ENCODE measurements at regions not wholly inside any gene's neighbourhood (a gene's known extent, or its start where the extent isn't known, plus 50 kb on each side); places are given as distances from the start of the nearest gene placed in this dataset.
"Not testable (repeated sequence)": the region's sequence is repeated elsewhere in the genome, so short reads cannot be mapped to it uniquely, and the experiment has no call there.

DNA sequence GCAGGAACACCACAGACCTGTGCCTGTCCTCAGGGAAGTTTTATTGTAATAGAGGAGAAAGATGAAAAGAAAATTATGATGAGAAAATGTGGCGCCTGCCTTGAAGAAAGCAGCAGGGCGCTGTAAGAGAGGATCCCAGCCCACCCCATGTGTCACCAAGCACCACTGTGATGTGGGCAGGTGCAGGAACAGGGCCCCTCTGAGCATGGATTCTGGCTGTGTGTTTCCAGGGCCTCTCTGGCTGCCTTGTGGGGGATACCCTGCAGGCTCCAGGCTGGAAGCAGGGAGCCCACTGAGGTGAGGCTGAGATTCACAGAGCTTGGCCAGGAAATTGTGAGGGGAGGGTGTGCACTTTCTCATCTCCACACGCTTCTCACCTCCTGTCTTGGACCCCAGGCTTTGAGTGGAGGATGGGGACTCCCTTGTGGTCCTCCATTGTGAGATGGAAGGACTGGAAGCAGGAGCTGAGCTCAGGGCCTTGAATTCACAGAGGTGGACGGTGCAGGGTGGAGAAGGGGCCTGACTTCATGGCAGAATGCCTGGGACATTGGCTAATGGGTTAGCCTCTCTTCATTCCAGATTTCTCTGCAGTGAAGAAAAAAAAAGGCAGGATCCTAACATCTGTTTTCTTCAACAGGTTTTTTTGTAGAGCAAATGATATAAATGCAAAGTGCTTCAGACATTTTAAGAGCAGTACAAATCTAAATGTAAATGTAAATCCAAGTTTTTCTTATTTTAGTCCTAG, 246.6 kb upstream of the B3GAT1 start:
- Histone ChIP-seq H3K27me3 (ENCODE audit: control insufficient read depth in 1 of 2, insufficient read depth in 2 of 2, low read length in 1 of 2) (no peaks in the 10 kb centered on the region), H3K4me3 (ENCODE audit: low read length in 2 of 2) (no peak overlapping the region), H3K4me1 (ENCODE audit: control insufficient read depth in 1 of 2, insufficient read depth in 2 of 2, low read length in 2 of 2) (no peaks in the 10 kb centered on the region), H3K36me3 (ENCODE audit: control insufficient read depth in 1 of 2, insufficient read depth in 2 of 2, low read length in 1 of 2) (no peaks in the 10 kb centered on the region), H3K9me3 (ENCODE audit: control insufficient read depth, low read length) (no peaks in the 10 kb centered on the region), H3K27ac (ENCODE audit: low read depth in 1 of 2, low read length in 2 of 2) (no peak overlapping the region)
- ATAC-seq (ENCODE audit: low FRiP score) (no peak), DNase-seq (no peak)
- 82 to 87% methylated on average over 4 of the region's 4 CpGs for WGBS, 2 donors
- intact Hi-C loops (cut with DNase I): no loop called here

DNA sequence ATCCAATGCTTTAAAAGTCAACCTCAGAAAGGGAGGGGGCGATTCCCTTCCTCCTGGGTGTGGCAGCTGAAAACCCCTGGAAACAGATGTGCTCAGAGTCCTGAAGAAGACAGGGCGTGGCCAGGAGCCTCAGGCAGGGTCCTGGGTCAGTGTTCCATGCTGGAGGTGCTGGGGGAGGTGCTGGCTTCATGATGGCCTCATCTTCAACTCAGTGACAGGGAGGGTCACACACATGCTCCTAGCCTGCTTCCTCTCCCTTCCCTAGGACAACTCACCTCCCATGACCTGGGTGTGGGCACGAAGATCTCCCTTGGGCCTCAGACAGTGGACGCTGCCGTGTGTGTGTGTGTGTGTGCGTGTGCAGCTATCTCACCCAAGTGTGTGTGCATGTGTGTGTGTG, 245.6 kb upstream of the B3GAT1 start:
- intact Hi-C loops (cut with DNase I): no loop called here
- no peaks in the 10 kb centered on the region for H3K9me3 ChIP-seq (ENCODE audit: control insufficient read depth, low read length)
- ATAC-seq (ENCODE audit: low FRiP score): no peak
- H3K36me3 ChIP-seq (ENCODE audit: control insufficient read depth in 1 of 2, insufficient read depth in 2 of 2, low read length in 1 of 2): no peaks in the 10 kb centered on the region
- H3K27ac ChIP-seq (ENCODE audit: low read depth in 1 of 2, low read length in 2 of 2): no peak overlapping the region
- no peaks in the 10 kb centered on the region for H3K27me3 ChIP-seq (ENCODE audit: control insufficient read depth in 1 of 2, insufficient read depth in 2 of 2, low read length in 1 of 2)
- no peaks in the 10 kb centered on the region for H3K4me1 ChIP-seq (ENCODE audit: control insufficient read depth in 1 of 2, insufficient read depth in 2 of 2, low read length in 2 of 2)
- DNase-seq: no peak
- 83 to 90% methylated on average over 6 of the region's 6 CpGs for WGBS, 2 donors
- H3K4me3 ChIP-seq (ENCODE audit: low read length in 2 of 2): no peak overlapping the region

DNA sequence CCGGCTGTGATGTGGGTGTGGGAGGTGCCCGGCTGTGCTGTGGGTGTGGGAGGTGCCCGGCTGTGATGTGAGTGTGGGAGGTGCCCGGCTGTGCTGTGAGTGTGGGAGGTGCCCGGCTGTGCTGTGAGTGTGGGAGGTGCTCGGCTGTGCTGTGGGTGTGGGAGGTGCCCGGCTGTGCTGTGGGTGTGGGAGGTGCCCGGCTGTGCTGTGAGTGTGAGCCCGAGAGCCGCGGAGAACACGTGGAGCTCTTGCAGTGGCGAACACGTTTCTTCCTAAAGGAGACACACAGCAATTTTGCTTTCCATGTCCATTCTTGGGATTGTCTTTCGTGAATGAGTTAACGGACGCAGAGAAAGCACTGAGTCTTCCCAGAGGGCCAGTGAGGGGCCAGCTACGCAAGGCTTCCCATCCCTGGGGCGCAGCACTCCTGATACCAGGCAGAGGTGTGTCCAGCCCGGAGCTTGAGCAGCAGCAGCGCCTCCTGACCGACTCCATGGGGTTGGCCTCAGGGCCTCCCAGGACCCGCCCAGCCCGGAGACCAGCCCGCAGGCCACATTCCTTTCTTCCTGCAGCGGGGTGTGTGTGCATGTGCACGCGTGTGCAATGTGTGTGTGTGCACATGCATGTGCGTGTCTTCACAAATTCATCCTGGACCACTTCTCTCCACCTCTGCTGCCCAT, 245.0 kb upstream of the B3GAT1 start:
- Histone ChIP-seq H3K27me3 (ENCODE audit: control insufficient read depth in 1 of 2, insufficient read depth in 2 of 2, low read length in 1 of 2) (no peaks in the 10 kb centered on the region), H3K9me3 (ENCODE audit: control insufficient read depth, low read length) (no peaks in the 10 kb centered on the region), H3K36me3 (ENCODE audit: control insufficient read depth in 1 of 2, insufficient read depth in 2 of 2, low read length in 1 of 2) (no peaks in the 10 kb centered on the region), H3K27ac (ENCODE audit: low read depth in 1 of 2, low read length in 2 of 2) (no peak overlapping the region), H3K4me3 (ENCODE audit: low read length in 2 of 2) (no peak overlapping the region), H3K4me1 (ENCODE audit: control insufficient read depth in 1 of 2, insufficient read depth in 2 of 2, low read length in 2 of 2) (no peaks in the 10 kb centered on the region)
- DNase-seq (no peak), ATAC-seq (ENCODE audit: low FRiP score) (no peak)
- 72 to 84% methylated on average over 23 to 29 of the region's 29 CpGs for WGBS, 2 donors
- intact Hi-C loops (cut with DNase I): no loop called here

DNA sequence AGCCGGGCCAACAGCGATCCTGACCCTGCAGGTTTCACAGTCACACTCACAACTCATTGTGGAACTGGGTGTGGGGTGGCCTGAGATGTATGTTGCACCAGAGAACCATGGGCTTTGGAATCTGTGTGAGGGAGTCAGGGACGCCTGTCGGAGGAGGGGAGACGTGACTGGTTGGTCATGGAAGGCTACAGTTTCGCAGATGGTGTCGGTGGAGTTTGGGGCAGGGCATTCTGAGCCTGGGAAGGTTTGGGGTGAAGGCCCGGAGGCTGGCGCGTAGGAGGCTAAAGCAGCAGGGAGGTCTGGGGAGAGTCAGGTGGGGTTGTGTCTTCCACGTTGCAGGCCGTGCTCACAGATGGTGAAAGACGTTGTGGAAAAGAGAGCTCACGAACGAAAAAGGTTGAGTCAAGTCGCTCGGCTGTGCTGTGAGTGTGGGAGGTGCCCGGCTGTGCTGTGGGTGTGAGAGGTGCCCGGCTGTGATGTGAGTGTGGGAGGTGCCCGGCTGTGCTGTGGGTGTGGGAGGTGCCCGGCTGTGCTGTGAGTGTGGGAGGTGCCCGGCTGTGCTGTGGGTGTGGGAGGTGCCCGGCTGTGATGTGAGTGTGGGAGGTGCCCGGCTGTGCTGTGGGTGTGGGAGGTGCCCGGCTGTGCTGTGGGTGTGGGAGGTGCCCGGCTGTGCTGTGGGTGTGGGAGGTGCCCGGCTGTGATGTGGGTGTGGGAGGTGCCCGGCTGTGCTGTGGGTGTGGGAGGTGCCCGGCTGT, 244.2 kb upstream of the B3GAT1 start:
- WGBS, 2 donors: 91 to 92% methylated on average over 29 of the region's 29 CpGs
- H3K27me3 ChIP-seq (ENCODE audit: control insufficient read depth in 1 of 2, insufficient read depth in 2 of 2, low read length in 1 of 2); H3K4me3 ChIP-seq (ENCODE audit: low read length in 2 of 2); DNase-seq; H3K36me3 ChIP-seq (ENCODE audit: control insufficient read depth in 1 of 2, insufficient read depth in 2 of 2, low read length in 1 of 2); intact Hi-C loops (cut with DNase I); H3K4me1 ChIP-seq (ENCODE audit: control insufficient read depth in 1 of 2, insufficient read depth in 2 of 2, low read length in 2 of 2); ATAC-seq (ENCODE audit: low FRiP score); H3K27ac ChIP-seq (ENCODE audit: low read depth in 1 of 2, low read length in 2 of 2); H3K9me3 ChIP-seq (ENCODE audit: control insufficient read depth, low read length): not testable (repeated sequence)

DNA sequence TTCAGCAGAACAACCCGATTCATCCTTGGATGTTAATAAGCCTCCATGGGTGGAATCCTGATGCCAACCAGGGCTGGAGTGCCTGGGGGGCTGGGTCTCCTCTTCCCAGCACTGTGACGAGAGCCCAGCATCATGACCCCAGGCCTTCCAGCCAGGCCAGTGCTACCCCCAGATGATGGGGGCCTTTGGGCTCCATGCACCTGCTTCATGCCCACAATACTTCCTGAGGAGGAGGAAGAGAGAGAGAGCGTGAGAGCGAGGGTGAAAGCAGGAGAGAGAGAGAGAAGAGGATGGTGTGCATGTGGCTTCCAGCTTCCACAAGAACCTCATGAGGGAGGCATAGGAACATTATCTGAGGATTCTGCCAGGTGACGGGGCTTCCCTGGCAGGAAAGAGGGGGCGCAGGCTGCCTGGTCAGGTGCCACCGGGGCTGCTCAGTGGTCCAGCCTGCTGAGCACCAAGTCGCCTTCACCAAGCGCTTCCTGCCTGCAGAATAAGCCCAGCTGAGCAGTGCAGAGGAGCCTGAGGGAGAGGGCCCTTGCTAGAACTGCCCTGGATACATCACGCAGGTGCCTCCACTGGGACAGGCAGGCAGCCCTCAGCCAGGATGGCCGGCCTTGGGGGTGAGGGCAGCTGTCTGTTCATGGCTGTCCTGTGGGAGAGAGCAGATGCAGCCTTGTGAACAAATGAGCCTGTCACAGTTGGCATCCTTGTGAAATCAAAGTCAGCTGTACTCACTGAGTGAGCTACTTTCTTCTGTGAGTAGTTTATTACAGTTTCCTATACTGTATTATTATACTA, 243.3 kb upstream of the B3GAT1 start:
- no peak overlapping the region for H3K27ac ChIP-seq (ENCODE audit: low read depth in 1 of 2, low read length in 2 of 2)
- H3K4me3 ChIP-seq (ENCODE audit: low read length in 2 of 2): no peak overlapping the region
- WGBS, 2 donors: 82 to 85% methylated on average over 11 of the region's 11 CpGs
- H3K4me1 ChIP-seq (ENCODE audit: control insufficient read depth in 1 of 2, insufficient read depth in 2 of 2, low read length in 2 of 2): no peaks in the 10 kb centered on the region
- no peaks in the 10 kb centered on the region for H3K36me3 ChIP-seq (ENCODE audit: control insufficient read depth in 1 of 2, insufficient read depth in 2 of 2, low read length in 1 of 2)
- DNase-seq (no peak), ATAC-seq (ENCODE audit: low FRiP score) (no peak)
- no peaks in the 10 kb centered on the region for H3K9me3 ChIP-seq (ENCODE audit: control insufficient read depth, low read length)
- intact Hi-C loops (cut with DNase I): no loop called here
- H3K27me3 ChIP-seq (ENCODE audit: control insufficient read depth in 1 of 2, insufficient read depth in 2 of 2, low read length in 1 of 2): no peaks in the 10 kb centered on the region

DNA sequence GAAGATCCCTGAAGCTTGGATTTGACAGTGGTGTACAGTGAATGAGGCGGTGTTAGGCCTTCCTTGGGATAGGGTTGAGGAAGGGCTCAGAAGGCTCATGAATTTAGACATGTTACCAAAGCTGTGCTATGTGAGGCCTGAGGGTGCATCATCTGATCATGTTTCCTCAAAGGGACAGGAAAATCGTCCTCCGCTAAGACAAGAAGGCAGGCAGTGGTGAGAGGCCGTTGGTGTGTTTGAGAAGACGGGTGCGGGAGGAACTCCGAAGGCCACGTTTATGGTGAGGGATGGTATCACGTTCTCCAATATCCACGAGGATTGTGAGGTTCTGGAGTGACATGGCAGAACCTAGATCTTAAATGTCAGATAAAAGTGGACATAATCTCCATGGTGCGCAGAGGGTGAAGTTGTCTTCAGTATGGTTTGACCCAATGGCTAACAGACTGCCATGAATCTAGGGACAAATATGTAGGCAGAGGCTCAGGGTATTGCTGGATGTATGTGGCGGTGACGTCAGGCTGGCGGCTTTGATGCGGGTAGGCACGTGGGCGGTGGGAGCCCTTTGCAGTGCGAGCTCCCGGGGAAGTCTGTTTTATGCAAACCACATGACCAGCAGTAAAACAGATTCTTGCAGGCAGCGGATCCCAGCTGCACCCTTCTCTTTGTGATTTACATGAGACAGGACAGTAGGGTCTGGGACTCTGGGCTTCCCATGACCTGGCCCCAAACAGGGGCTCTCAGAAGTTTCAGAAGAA, 242.3 kb upstream of the B3GAT1 start:
- no peak overlapping the region for H3K27ac ChIP-seq (ENCODE audit: low read depth in 1 of 2, low read length in 2 of 2)
- no peak overlapping the region for H3K4me3 ChIP-seq (ENCODE audit: low read length in 2 of 2)
- H3K36me3 ChIP-seq (ENCODE audit: control insufficient read depth in 1 of 2, insufficient read depth in 2 of 2, low read length in 1 of 2): no peaks in the 10 kb centered on the region
- H3K27me3 ChIP-seq (ENCODE audit: control insufficient read depth in 1 of 2, insufficient read depth in 2 of 2, low read length in 1 of 2): no peaks in the 10 kb centered on the region
- intact Hi-C loops (cut with DNase I): no loop called here
- no peaks in the 10 kb centered on the region for H3K9me3 ChIP-seq (ENCODE audit: control insufficient read depth, low read length)
- no peak for ATAC-seq (ENCODE audit: low FRiP score)
- no peak for DNase-seq
- no peaks in the 10 kb centered on the region for H3K4me1 ChIP-seq (ENCODE audit: control insufficient read depth in 1 of 2, insufficient read depth in 2 of 2, low read length in 2 of 2)
- 77 to 78% methylated on average over 20 of the region's 20 CpGs for WGBS, 2 donors

DNA sequence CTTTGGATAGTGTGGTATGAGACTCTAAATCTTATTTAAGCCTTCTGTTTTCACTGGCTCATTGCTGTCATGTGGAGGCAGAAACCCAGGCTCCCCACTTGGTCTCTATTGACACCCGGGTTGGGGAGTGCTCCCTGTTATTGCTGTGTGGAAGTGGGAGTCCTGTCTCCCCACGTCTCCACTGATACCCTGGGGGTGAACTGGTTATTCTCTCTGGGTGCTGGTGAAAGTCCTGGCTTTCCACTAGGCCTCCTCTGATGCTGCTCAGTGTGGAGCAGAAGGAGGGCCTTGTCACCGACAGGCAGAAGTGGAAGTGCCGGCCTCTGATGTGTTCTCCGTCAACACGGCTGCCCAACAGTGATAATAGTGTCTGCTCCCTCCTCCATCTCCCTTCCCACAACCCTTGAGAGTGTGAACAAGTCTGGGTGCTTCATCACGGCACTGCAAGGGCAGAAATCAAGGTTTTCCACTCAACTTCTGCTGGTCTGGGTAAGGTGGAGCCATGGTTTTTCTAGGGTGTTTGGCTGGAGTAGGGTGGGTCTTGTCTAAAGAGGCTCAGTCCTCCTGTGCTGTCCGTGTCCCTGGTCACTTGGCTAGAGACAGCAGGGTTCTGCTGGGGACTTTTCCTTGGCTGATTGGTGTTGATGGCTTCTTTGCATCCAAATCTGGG, 240.7 kb upstream of the B3GAT1 start:
- H3K9me3 ChIP-seq (ENCODE audit: control insufficient read depth, low read length): no peaks in the 10 kb centered on the region
- WGBS, 2 donors: 82% methylated on average over 8 of the region's 8 CpGs
- H3K4me1 ChIP-seq (ENCODE audit: control insufficient read depth in 1 of 2, insufficient read depth in 2 of 2, low read length in 2 of 2): no peaks in the 10 kb centered on the region
- H3K27ac ChIP-seq (ENCODE audit: low read depth in 1 of 2, low read length in 2 of 2): no peak overlapping the region
- H3K36me3 ChIP-seq (ENCODE audit: control insufficient read depth in 1 of 2, insufficient read depth in 2 of 2, low read length in 1 of 2): no peaks in the 10 kb centered on the region
- intact Hi-C loops (cut with DNase I): no loop called here
- ATAC-seq (ENCODE audit: low FRiP score) (no peak), DNase-seq (no peak)
- no peak overlapping the region for H3K4me3 ChIP-seq (ENCODE audit: low read length in 2 of 2)
- no peaks in the 10 kb centered on the region for H3K27me3 ChIP-seq (ENCODE audit: control insufficient read depth in 1 of 2, insufficient read depth in 2 of 2, low read length in 1 of 2)

Data from aorta (tissue), 5 donors.